ENCODE measurements at regions not wholly inside any gene's neighbourhood (a gene's known extent, or its start where the extent isn't known, plus 50 kb on each side); places are given as distances from the start of the nearest gene placed in this dataset.

DNA sequence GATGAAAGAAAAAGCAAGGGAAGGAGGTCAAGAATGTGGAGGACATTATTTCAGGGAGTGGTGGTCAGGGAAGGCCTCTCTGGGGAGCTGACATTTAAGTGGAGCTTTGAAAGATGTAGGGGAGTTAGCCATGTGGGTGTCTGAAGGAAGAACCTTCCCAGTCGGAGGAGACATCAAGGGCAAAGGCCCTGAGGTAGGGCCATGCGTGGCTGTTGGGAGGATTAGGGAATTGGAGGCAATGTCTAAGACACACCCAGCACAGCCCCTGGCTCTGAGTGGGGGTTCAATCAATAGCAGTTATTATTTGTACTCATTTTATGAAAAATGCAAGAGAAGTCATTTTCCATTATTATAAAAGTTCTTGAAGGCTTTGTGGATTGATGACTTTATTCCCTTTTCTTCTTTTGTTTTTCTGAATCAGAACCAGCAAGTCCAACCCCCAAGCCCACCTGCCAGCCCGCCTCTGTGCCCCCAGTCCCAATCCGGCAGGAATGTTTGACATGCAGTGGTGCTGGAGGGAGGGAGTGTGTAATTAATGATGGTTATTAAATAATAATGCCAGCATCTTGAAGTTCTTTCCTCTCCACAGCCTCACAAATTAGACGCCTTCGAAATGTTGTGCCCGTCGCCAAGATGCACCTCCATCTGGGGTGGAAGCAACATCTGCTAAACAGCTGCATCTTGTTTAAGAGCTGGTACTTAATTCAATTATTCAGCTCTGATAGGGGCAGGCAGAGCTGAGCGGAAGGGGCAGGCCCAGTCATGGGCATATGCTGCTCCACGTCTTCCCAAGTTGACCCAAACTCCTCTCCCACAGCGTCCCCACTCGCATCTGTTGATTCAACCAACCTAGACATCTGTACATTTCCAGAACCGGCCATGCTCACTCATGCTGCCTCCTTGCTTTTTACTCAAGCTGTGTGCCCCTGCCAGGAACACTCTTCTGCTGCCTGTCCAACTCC is 81.3 kb upstream of the SIRPA start:
- intact Hi-C loops (cut with DNase I), result no loop called here
- ATAC-seq, result no peak
- no peak for DNase-seq (ENCODE audit: low spot score)

DNA sequence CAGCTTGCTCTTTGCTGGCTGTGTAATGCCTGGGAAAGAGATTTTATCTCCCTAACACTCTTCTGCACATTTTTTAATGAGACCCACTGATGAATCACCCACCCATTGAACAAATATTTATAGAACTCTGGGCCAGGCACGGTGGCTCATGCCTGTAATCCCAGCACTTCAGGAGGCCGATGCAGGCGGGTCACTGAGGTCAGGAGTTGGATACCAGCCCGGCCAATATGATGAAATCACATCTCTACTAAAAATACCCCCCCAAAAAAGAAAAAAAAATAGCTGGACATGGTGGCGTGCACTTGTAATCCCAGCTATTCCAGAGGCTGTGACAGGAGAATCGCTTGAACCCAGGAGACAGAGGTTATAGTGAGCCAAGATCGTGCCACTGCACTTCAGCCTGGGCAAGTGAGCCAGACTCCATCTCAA is 82.1 kb upstream of the SIRPA start:
- intact Hi-C loops (cut with DNase I), result no loop called here
- DNase-seq (ENCODE audit: low spot score), result peak; percentile 80
- peak; percentile 55 for ATAC-seq

DNA sequence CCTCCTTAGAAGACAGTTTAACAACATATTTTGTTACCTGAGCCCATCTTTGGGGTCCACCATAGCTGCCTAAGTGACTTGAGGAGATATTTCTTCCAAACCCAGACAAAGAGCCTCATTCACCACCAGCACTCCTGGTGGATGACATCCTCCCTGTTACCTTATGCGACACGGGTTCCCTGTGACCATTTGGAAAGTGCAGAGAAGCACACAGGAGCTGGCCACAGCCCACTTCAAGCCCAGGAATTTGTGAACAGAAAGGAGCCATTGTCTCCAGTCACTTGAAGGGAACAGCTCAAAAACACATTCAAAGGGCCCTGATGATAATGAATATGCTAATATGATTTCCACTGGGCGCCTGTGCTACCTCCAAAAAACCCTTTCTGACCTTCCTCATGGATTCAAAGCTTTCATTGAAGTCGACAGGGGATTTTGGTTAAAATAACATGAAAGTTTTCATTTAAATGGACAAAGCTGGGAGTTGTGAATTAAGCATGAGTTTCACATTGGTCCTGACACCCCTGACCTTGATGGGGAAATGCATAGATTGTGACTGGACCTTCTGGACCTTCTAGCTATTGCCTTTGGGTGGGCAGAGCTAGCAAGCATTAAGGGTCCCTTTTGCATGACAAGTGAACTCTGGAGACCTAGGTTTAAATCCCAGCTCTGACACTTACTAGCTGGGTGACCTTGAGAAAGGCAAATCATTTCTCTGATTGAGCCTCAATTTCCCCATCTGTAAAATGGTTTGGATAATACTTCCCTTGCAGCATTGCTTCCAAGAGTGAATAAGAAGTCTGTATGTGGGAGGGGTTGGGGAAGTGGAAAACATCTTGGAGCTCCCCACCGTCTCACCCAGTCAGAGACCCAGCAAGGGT is 83.3 kb upstream of the SIRPA start:
- ATAC-seq (peak; percentile 57), DNase-seq (ENCODE audit: low spot score) (no peak)
- intact Hi-C loops (cut with DNase I), result no loop called here

DNA sequence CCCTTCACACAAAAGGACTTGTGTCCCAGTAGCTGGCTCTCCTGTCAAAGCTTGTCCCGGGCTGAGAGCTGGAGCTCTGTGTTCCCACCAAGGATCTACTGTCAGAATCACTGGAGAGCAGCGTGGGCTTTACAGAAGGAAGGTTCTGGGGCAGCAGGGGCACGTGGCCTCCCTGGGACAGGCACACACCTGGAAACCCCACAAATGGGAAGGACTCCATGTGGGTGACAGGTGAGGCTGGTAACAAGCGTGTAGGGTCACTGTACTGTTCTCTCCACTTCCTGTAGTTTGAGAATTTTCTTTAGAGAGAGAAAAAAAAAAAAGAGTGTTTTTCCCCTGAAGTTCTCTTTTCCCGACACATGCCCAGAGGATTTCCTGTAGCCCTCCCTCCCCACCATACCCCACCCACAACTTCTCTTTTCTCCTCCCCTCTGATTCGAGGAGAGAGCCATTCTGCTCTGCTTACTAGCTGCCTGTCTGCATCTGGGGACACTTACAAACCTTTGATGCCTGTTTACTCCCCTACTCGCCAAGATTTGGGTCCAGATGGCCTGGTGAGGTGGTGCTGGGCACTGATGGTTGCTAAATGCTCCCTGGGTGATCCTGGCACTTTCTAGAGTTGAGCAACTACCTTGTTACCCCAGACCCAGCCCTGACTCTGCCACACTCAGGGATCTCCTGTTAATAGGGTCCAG is 84.1 kb upstream of the SIRPA start:
- DNase-seq (ENCODE audit: low spot score) (no peak), ATAC-seq (peak; percentile 78)
- intact Hi-C loops (cut with DNase I), result no loop called here

DNA sequence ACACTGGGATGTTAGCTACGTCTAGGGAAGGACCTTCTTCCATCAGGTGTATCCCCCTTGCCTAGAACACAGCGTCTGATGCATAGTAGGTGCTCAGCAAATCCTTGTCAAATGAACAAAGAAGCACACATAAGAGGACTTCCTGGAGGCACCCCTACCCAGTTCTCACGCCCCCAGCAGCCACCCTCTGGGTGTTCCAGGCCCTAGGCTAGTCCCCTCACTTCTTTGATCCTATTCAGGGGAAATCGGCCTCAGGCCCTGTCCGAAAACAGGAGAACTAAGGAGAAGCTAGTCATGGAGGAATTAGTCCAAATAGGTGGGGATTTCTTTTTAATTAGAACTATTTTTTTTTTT is 84.7 kb upstream of the SIRPA start:
- ATAC-seq, result peak; percentile 9
- no peak for DNase-seq (ENCODE audit: low spot score)
- intact Hi-C loops (cut with DNase I), result no loop called here

DNA sequence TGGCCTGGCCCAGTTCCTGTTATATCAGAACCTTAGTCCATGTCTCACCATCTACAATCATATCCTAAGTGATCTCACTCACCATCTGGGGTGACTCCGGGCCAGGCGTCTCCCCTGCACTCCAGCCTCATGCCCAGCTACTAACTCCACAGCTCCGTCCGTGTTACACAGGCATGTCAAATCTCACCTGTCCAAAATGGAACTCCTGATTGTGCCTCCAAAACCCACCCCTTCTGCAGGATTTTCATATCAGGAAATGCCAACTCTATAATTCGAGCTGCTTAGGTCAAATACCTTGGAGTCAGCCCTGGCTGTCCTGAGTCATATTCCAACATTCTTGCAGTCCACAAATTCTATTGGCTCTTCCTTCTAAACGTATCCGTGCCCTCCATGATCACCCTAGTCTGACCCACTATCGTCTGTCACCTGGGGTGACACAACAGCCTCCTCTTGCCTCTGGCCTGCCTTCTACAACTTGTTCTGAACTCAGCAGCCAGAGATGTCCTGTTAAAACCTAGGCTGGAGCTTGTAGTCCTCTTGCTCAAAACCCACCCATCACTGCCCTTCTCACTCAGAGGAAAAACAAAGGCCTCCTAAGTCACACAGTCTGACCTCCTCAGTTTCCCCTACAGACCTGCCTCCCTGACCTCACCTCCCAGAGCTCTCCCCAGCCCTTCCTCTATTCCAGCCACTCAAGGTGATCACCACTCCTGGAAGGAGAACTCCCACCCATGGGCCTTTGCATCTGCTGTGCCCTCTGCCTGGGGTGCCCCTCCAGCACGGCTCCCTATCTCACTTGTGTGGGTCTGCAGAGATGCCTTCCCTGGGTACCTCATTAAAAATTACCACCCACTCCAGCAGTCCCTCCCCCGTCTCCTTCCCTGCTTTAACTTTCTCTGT is 85.3 kb upstream of the SIRPA start:
- no peak for DNase-seq (ENCODE audit: low spot score)
- intact Hi-C loops (cut with DNase I), result no loop called here
- ATAC-seq, result no peak

DNA sequence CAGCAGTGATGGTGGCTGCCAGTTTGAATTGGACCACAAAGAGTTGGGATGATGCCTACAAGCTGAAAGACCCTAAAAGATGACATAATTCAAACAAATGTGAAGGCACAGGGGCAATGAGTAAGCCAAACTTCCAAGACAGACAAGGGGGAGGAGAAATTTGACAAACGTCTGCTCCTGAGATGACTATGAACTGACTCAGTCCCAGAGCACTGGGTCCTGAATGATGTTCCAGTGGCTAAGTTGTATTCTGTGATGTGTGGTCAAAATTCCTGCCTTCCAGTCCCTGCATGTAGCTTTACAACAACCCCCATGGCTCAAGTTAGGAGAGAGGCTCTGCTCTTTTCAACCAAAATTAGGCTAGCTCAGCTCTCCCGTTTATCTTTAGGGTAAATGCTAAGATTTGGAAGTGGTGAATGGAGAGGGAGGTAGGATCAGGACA is 86.1 kb upstream of the SIRPA start:
- no peak for ATAC-seq
- intact Hi-C loops (cut with DNase I), result no loop called here
- DNase-seq (ENCODE audit: low spot score), result no peak

DNA sequence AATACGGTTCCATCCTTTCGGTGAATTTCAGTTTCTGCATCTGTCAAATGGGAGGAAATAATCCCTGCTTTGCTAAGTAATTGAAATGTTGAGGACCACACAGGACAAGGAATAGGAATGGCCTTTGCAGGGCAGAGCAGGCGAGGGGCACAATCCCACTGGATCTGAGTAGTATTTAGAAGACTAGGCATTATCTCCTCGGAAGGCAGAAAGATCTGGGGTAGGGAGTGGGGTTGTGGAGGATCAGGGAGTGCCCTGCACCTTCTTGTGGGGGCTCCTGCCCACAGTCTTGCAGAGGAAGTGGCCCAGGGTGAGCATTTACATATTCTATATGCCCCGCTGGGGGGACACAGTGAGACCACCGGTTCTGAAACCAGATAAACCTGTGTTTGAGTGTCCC is 87.1 kb upstream of the SIRPA start:
- ATAC-seq, result no peak
- DNase-seq (ENCODE audit: low spot score), result no peak
- intact Hi-C loops (cut with DNase I), result no loop called here

DNA sequence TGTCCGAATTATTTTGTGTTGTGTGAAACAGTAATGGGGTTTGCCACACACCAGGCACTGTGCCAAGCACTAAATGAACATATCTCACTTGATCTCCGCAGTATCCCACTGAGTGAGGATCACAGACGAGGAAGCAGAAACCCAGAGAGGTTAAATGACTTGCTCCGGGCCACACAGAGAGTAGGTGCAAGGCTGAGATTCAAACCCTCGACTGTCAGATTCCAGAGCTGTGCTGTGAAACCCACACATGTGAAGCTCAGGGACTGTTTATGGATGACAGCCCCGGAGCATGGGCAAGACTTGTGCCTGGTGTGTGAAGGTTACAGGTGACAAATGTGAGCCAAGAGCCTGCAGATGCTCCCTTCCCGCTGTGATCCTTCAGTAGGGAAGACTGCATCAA is 87.8 kb upstream of the SIRPA start:
- ATAC-seq (no peak), DNase-seq (ENCODE audit: low spot score) (no peak)
- intact Hi-C loops (cut with DNase I), result no loop called here

DNA sequence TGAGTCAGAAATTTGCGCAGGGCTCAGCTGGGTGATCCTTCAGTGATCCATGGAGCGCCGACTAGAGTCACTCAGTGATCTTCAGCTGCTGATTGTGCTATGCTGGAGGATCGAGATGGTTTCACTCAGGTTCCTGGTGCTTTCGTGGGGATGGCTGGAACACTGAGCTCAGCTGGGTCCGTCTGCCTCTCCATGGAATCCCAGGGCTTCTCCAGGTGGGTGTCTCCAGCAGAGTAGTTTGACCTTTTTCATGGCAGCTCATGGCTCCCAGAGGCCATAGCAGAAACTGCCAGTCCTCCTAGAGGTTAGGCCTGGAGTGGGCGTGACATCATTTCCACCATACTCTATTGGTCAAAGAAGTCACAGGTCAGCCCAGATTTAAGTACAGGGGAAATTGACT is 88.8 kb upstream of the SIRPA start:
- no peak for DNase-seq (ENCODE audit: low spot score)
- no peak for ATAC-seq
- intact Hi-C loops (cut with DNase I), result no loop called here

DNA sequence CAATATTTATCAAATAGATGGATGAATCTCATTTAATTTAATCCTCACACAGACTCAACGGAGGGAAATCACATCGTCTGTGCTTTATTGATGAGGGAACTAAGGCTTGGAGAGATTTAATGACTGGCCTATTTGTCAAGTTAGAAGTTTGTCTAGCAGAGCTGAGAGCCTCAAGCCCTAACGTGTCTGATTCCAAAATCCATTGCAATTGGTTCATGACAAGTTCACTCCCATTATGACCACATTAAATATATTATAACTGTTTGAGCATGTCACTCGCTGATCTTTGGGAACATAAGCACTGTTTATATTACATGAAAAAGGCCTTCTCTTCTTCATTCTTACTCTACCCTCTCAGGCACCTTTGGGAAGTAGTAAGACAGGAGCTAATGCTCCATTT is 89.4 kb upstream of the SIRPA start:
- ATAC-seq (no peak), DNase-seq (ENCODE audit: low spot score) (no peak)
- intact Hi-C loops (cut with DNase I), result no loop called here

DNA sequence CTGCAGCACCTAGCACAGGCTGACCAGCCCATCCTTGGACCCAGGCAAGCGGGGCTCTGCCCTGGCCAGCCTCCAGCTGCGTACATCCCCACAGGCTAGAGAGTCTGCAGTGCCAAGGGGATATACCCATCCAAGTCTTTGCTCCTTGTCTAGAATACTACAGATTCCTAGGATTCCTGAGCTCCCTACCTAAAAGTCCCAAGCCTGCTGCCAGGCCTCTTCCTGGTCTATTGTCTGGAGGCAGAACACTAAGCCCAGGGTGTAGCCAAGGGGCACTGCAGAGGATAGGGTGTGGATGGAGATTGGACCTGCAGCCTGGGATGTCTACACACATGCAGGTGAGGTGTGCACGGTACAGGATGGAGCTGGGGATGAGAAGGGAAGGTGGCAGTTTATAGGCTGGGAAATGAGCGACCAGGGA is 90.0 kb upstream of the SIRPA start:
- intact Hi-C loops (cut with DNase I), result no loop called here
- no peak for DNase-seq (ENCODE audit: low spot score)

DNA sequence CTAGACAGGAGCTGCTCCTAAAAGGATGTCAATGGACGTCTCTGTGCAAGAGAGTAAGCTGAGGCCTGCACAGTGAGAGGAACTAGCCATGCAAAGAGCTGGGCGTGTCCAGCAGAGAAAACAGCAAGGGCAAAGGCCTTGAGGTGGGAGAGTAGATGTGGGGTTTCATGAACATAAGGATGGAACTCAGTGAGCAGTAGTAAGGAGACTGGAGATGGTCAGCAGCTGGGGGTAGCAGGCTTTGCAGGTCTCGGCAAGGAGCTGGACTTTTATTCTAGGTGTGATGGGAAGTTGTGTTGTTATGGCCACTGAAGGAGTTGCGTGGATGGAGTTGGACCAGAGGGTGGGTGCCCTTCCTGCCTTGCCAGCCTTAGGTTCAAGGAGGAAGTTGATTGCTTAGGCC is 90.7 kb upstream of the SIRPA start:
- ATAC-seq, result no peak
- intact Hi-C loops (cut with DNase I), result loop anchor here (5.0 kb wide), 1 partner anchor 88 kb away; no protein-coding TSS in a partner anchor
- DNase-seq (ENCODE audit: low spot score), result no peak

More for the DNA sequence above, 90.0 kb upstream of the SIRPA start:
- no peak for ATAC-seq

DNA sequence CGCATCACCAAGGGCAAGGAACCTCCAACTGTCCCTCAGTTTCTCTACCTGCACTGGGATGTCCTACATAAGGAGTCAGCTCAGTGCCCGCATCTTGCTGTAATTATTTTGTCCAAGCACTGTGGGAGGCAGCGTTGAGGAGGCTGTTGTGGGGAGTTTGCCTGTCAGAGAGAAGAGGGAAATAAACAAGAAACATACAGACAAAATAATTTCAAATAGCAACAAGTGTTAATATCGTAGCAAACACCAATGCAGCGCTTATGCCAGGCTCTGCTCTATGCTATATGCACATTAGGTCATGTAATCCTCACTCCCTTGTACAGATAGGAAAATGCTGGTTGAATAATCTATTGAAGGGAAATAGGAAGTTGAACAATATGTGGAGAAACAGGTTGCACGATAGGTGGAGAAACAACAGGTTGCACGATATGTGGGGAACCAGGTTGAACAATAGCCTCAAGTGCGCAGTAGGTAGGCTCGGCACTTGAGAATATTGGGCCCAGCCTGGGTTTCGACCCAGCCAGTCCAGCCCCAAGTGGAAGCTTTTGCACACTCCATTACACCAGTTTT is 91.2 kb upstream of the SIRPA start:
- no peak for DNase-seq (ENCODE audit: low spot score)
- intact Hi-C loops (cut with DNase I), result loop anchor here (5.0 kb wide), 1 partner anchor 88 kb away; no protein-coding TSS in a partner anchor
- ATAC-seq, result no peak

DNA sequence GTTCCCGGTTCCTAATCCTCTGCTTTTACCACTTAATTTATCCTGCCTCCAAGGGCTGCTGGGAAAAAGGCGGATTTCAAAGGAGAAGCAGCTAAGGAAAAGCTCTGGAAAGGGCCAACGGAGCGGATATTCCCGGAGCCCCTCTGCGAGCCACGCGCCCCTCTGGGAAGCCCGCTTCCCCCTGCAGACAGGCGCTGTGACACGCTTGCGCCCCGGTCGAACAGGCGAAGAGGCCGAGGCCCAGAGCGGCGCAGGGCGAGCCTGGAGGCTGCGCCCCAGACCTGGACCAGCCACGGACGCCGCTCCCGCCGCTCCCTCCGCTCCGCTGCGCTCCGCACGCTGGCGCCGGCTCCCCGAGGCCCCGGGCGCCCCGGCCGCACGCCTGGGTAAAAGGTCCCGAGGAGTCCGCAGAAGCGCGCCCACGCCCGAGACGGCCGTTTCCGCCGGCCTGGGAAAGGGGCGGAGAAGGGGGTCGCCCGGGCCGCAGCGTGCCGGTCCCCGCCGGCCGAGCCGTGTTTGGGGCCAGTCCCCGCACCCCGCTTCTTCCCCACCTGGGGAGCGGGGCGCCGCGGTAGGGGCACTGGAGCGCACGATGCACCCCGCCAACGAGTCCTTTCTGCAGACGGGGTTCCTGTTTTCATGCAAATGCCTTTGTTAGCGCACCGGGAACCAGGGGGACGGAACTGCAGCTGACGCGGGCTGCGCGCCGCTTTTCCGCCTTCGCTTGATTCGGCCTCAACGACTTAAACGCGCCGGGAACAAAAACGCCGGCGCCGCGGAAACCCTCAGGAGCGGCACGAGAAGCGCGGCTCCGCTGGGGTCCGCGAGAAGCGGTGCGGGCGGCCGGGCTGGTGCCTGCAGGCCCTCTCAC is 91.9 kb upstream of the SIRPA start:
- intact Hi-C loops (cut with DNase I), result loop anchor here (5.0 kb wide), 1 partner anchor 89 kb away; no protein-coding TSS in a partner anchor
- peak; percentile 67 for ATAC-seq
- DNase-seq (ENCODE audit: low spot score), result peak; percentile 79

DNA sequence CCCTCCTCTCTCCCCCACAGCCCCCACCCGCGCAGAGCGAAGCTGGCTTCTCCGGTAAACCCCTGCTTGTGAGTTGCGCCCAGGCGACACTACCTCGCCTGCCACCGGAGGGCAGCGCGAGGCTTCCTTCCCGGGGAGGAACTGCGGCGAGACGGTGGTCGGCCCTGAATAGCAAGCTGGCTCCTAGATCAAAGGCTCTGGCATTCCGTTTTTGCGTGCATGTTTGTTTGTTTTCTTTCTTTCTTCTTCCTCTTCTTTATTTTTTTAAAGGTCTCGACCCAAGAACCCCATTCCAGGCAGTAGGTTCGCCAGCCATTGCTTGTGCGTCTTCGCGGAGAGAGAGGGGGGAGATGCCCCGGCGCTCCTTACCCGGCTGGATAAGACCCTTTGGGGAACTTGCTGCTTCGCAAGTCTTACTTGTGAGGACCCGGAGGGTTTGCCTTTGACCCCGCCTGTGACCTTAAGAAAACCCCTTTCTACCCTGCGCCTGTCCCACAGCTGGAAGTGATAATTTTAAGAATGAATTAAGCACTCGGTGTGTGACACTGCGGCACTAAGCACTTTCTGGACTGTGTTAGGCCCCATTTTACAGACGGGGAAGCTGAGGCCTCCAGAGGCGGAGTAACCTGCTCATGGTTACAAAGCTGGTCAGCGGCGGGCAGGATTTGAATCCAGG is 92.7 kb upstream of the SIRPA start:
- intact Hi-C loops (cut with DNase I), result loop anchor here (5.0 kb wide), 1 partner anchor 90 kb away; no protein-coding TSS in a partner anchor
- DNase-seq (ENCODE audit: low spot score), result peak; percentile 83
- peak; percentile 88 for ATAC-seq

Measured in sciatic nerve (tissue), 2 donors.